SU-DHL-6 (cell line): ENCODE measurements at regions not wholly inside any gene's neighbourhood (a gene's known extent, or its start where the extent isn't known, plus 50 kb on each side); places are given as distances from the start of the nearest gene placed in this dataset.

Experiments used
- H2AFZ ChIP-seq: fragments of 200-600 bp; sonication (generic); 2 replicates; pipeline ENCODE4 v1.6.1; 2014; ENCODE audit warnings: low read depth, mild to moderate bottlenecking, moderate library complexity, mixed read lengths, antibody characterized with exemption, low read length; ENCODE audit not compliant: severe bottlenecking
- H3F3A ChIP-seq: fragments of 200-600 bp; shearing (Covaris generic); 2 replicates; pipeline ENCODE4 v1.6.0; 2016; ENCODE audit warnings: antibody characterized with exemption, mild to moderate bottlenecking; ENCODE audit not compliant: insufficient read depth
- H3K27ac ChIP-seq: fragments of 200-600 bp; sonication (generic); 2 replicates; pipeline ENCODE4 v1.5.1; 2016; ENCODE audit warnings: low read depth, mild to moderate bottlenecking, low read length, moderate library complexity, mixed read lengths
- H3K27me3 ChIP-seq: fragments of 200-600 bp; sonication (generic), shearing (Covaris generic); 2 replicates; pipeline ENCODE4 v1.6.0; 2014; ENCODE audit warnings: mild to moderate bottlenecking, low read length
- H3K36me3 ChIP-seq: fragments of 200-600 bp; sonication (generic); 2 replicates; pipeline ENCODE4 v1.6.1; 2014; ENCODE audit warnings: mild to moderate bottlenecking, low read length, mixed read lengths
- H3K4me2 ChIP-seq: fragments of 300-600, 200-600 bp; shearing (Covaris generic), sonication (generic); 2 replicates; pipeline ENCODE4 v1.6.0; 2014; ENCODE audit warnings: low read length, low read depth, mild to moderate bottlenecking; ENCODE audit not compliant: poor library complexity, severe bottlenecking
- H3K4me3 ChIP-seq: fragments of 200-600 bp; sonication (generic); 2 replicates; pipeline ENCODE4 v1.5.1; 2014; ENCODE audit warnings: antibody characterized with exemption, low read length, mild to moderate bottlenecking, mixed read lengths; ENCODE audit not compliant: insufficient read depth, poor library complexity, severe bottlenecking
- H3K79me2 ChIP-seq: fragments of 200-600 bp; sonication (generic); 2 replicates; pipeline ENCODE4 v1.6.1; 2014; ENCODE audit warnings: mild to moderate bottlenecking, low read length, moderate library complexity; ENCODE audit not compliant: insufficient read depth
- H3K9ac ChIP-seq: fragments of 200-600 bp; sonication (generic); 2 replicates; pipeline ENCODE4 v1.7.0; 2014; ENCODE audit warnings: mild to moderate bottlenecking, low read length
- H3K9me2 ChIP-seq: fragments of 200-600 bp; sonication (generic); replicated peaks from 2 replicates; pipeline ENCODE4 v1.6.1; 2014; ENCODE audit warnings: low read length; ENCODE audit not compliant: insufficient read depth
- H3K9me3 ChIP-seq: fragments of 200-600 bp; sonication (generic); 2 replicates; pipeline ENCODE4 v1.6.1; 2014; ENCODE audit warnings: low read length, mixed read lengths; ENCODE audit not compliant: insufficient read depth
- H4K20me1 ChIP-seq: fragments of 200-600 bp; sonication (generic); 2 replicates; pipeline ENCODE4 v1.6.1; 2014; ENCODE audit warnings: low read depth, mild to moderate bottlenecking, antibody characterized with exemption, low read length, moderate library complexity, mixed read lengths
- EZH2phosphoT487 ChIP-seq: fragments of 200-600 bp; sonication (generic), shearing (Covaris generic); conservative IDR thresholded peaks from 2 replicates; pipeline ENCODE4 v1.6.1; 2018; ENCODE audit warnings: mild to moderate bottlenecking, antibody characterized with exemption, low read length, moderate library complexity, mixed read lengths
- TF ChIP-seq, protein P1 (sequence below): fragments of 200-600 bp; sonication (generic); IDR thresholded peaks from one replicate; pipeline ENCODE4 v1.5.1; 2017; ENCODE audit warnings: antibody characterized with exemption, mild to moderate bottlenecking, low read length, moderate library complexity; ENCODE audit not compliant: insufficient read depth, poor library complexity, severe bottlenecking

DNA sequence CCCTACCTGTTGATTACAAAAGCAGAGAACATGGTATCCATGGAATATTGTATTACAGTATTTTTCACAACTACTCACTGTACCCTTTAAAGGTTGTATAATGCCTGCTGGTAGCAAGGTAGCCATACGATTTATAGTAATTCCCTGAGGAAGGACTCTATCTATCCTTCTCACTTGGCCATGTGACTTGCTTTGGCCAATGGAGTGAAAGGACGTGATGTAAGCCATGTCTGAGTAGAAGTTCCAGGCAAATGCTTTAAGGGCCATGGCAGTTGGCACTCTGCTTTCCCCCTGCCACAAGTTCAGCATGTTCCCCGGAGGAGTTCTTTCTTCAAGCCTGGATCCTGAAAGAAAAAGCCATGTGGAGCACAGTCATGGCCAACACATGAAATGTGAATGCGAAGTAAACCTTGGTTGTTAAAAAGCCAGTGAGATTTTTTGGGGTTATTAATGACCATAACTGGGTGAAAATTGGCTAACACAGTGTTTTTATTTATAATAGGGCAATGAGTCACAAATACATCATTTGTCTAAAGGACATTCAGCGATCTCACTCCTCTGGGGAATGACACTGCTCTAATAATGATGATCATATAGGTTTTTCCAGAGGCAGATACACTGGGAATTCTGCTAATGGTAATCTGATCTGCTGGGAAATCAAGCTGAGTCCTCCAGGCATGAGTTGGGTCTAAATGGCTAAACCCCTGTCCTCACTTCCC is 67.4 kb upstream of the SLC38A2 start:
- H3K9me3 ChIP-seq, result no peaks in the 10 kb centered on the region
- H3K9ac ChIP-seq, result no peak overlapping the region
- H3F3A ChIP-seq, result no peaks in the 10 kb centered on the region
- H3K9me2 ChIP-seq, result no peaks in the 10 kb centered on the region
- H2AFZ ChIP-seq, result no peak overlapping the region
- H3K79me2 ChIP-seq, result no peaks in the 10 kb centered on the region
- no peaks in the 10 kb centered on the region for H3K27me3 ChIP-seq
- no peaks in the 10 kb centered on the region for H3K36me3 ChIP-seq
- H3K27ac ChIP-seq, result no peak overlapping the region
- no peak overlapping the region for H3K4me3 ChIP-seq
- TF ChIP-seq, protein P1, sequence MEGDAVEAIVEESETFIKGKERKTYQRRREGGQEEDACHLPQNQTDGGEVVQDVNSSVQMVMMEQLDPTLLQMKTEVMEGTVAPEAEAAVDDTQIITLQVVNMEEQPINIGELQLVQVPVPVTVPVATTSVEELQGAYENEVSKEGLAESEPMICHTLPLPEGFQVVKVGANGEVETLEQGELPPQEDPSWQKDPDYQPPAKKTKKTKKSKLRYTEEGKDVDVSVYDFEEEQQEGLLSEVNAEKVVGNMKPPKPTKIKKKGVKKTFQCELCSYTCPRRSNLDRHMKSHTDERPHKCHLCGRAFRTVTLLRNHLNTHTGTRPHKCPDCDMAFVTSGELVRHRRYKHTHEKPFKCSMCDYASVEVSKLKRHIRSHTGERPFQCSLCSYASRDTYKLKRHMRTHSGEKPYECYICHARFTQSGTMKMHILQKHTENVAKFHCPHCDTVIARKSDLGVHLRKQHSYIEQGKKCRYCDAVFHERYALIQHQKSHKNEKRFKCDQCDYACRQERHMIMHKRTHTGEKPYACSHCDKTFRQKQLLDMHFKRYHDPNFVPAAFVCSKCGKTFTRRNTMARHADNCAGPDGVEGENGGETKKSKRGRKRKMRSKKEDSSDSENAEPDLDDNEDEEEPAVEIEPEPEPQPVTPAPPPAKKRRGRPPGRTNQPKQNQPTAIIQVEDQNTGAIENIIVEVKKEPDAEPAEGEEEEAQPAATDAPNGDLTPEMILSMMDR, result no peak
- no peak overlapping the region for H3K4me2 ChIP-seq
- no peaks in the 10 kb centered on the region for H4K20me1 ChIP-seq

DNA sequence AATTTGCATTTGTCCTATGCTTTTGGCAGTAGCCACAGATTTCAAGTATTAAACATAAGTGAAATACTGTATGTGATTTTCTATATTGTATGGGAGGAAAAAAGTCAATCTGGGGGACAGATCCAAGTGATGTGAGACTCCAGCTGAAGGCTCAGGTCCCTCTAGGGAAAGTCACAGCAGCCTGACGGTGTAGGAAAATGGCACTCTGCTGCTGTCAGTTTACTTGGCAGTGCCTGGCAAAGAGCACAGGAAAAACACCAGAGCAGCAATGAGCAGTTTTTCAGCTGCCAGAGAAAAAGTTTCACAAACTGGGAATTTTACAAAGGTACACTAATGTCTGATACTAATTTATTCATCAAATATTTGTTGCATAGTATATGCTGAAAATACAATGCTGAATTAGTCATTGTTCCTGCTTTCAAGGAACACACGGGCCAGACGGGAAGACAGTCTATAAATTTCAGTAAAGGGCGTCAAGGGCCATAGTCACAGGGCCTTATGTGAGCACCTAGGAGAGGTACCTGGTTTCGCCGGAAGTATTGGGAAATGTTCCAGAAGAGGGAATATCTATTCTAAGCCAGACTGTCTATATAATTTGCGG is 66.2 kb upstream of the SLC38A2 start:
- H2AFZ ChIP-seq, result no peak overlapping the region
- no peak overlapping the region for H3K9ac ChIP-seq
- H3K4me3 ChIP-seq, result no peak overlapping the region
- H4K20me1 ChIP-seq, result no peaks in the 10 kb centered on the region
- H3K4me2 ChIP-seq, result no peak overlapping the region
- H3K27ac ChIP-seq, result no peak overlapping the region
- no peaks in the 10 kb centered on the region for H3K36me3 ChIP-seq
- H3F3A ChIP-seq, result no peaks in the 10 kb centered on the region
- TF ChIP-seq, protein P1, result no peak
- no peak for TF ChIP-seq EZH2phosphoT487
- no peaks in the 10 kb centered on the region for H3K9me3 ChIP-seq
- H3K27me3 ChIP-seq, result no peaks in the 10 kb centered on the region
- H3K9me2 ChIP-seq, result no peaks in the 10 kb centered on the region
- no peaks in the 10 kb centered on the region for H3K79me2 ChIP-seq

DNA sequence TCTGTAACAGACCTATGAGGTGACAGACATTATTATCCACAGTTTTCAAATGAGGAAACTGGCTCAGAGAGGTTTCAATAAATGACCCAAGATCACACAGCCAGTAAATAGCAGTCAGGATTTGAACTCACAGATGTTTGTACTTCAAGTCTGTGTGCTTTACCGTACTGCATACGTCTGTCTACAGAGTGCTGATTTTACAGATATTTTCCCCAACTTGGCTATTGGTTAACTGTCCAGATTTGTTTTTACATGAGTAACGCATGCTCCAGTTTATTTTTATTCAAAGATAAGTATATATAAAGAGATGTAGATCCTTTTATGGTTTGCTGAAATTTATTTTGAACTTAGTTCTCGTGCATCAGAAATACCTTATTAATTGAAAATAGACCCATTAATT is 65.7 kb upstream of the SLC38A2 start:
- Histone ChIP-seq H3K27me3 (no peaks in the 10 kb centered on the region), H3K36me3 (no peaks in the 10 kb centered on the region), H4K20me1 (no peaks in the 10 kb centered on the region), H3K9me2 (no peaks in the 10 kb centered on the region), H3K9ac (no peak overlapping the region), H3K4me3 (no peak overlapping the region), H3K4me2 (no peak overlapping the region), H3F3A (no peaks in the 10 kb centered on the region), H3K27ac (no peak overlapping the region), H2AFZ (no peak overlapping the region), H3K79me2 (no peaks in the 10 kb centered on the region), H3K9me3 (no peaks in the 10 kb centered on the region)
- TF ChIP-seq, protein P1, result no peak
